H9 (cell line): ENCODE measurements at regions not wholly inside any gene's neighbourhood (a gene's known extent, or its start where the extent isn't known, plus 50 kb on each side); places are given as distances from the start of the nearest gene placed in this dataset.

ENCODE experiments used
- DNase-seq: peaks from one replicate; pipeline ENCODE4 v3.0.0-alpha.2; 2017
- H2AFZ ChIP-seq: one replicate; pipeline ENCODE4 v1.6.1; 2013; ENCODE audit warnings: mild to moderate bottlenecking, low read length, control low read depth, moderate library complexity
- H2AK5ac ChIP-seq: 2 replicates; pipeline ENCODE4 v1.6.1; 2013; ENCODE audit warnings: low read length, control low read depth, mixed read lengths; ENCODE audit not compliant: insufficient read length
- H2BK120ac ChIP-seq: one replicate; pipeline ENCODE4 v1.6.1; 2013; ENCODE audit warnings: low read depth, mild to moderate bottlenecking, low read length, control low read depth, inconsistent platforms; ENCODE audit not compliant: poor library complexity, severe bottlenecking
- H2BK12ac ChIP-seq: 2 replicates; pipeline ENCODE4 v1.6.1; 2013; ENCODE audit warnings: low read length, control low read depth, mixed read lengths, low read depth; ENCODE audit not compliant: insufficient read length
- H2BK15ac ChIP-seq: 2 replicates; pipeline ENCODE4 v1.6.1; 2013; ENCODE audit warnings: low read depth, low read length, control low read depth
- H2BK20ac ChIP-seq: one replicate; pipeline ENCODE4 v1.6.1; 2013; ENCODE audit warnings: low read depth, mild to moderate bottlenecking, low read length, control low read depth, inconsistent platforms; ENCODE audit not compliant: poor library complexity, severe bottlenecking
- H2BK5ac ChIP-seq: 2 replicates; pipeline ENCODE4 v1.6.1; 2013; ENCODE audit warnings: low read length, control low read depth, mixed read lengths; ENCODE audit not compliant: insufficient read length
- H3K14ac ChIP-seq: 2 replicates; pipeline ENCODE4 v1.6.1; 2013; ENCODE audit warnings: low read length, control low read depth; ENCODE audit not compliant: insufficient read depth
- H3K18ac ChIP-seq: 2 replicates; pipeline ENCODE4 v1.6.1; 2013; ENCODE audit warnings: low read depth, mild to moderate bottlenecking, mixed read lengths, low read length, control low read depth; ENCODE audit not compliant: insufficient read length
- H3K23ac ChIP-seq: 2 replicates; pipeline ENCODE4 v1.6.1; 2013; ENCODE audit warnings: low read length, control low read depth, mixed read lengths, low read depth; ENCODE audit not compliant: insufficient read length
- H3K23me2 ChIP-seq: 2 replicates; pipeline ENCODE4 v1.6.1; 2013; ENCODE audit warnings: low read depth, mild to moderate bottlenecking, mixed read lengths, low read length, control low read depth; ENCODE audit not compliant: insufficient read length, poor library complexity, severe bottlenecking
- H3K27ac ChIP-seq: 2 replicates; pipeline ENCODE4 v1.5.1; 2013; ENCODE audit warnings: low read length, control low read depth, mixed read lengths, low read depth; ENCODE audit not compliant: insufficient read length
- H3K27me3 ChIP-seq: 2 replicates; pipeline ENCODE4 v1.6.1; 2013; ENCODE audit warnings: low read length, control low read depth, inconsistent platforms; ENCODE audit not compliant: insufficient read depth
- H3K4ac ChIP-seq: 2 replicates; pipeline ENCODE4 v1.6.1; 2013; ENCODE audit warnings: low read depth, mild to moderate bottlenecking, control low read depth, inconsistent platforms, low read length, moderate library complexity
- H3K4me1 ChIP-seq: 2 replicates; pipeline ENCODE4 v1.6.1; 2013; ENCODE audit warnings: low read length, control low read depth, inconsistent platforms; ENCODE audit not compliant: insufficient read depth
- H3K4me2 ChIP-seq: 2 replicates; pipeline ENCODE4 v1.6.1; 2013; ENCODE audit warnings: low read length, control low read depth, mixed read lengths; ENCODE audit not compliant: insufficient read length, insufficient read depth
- H3K56ac ChIP-seq: 2 replicates; pipeline ENCODE4 v1.6.1; 2013; ENCODE audit warnings: low read depth, mild to moderate bottlenecking, mixed read lengths, low read length, control low read depth; ENCODE audit not compliant: insufficient read length
- H3K79me1 ChIP-seq: 2 replicates; pipeline ENCODE4 v1.6.1; 2013; ENCODE audit warnings: low read depth, mild to moderate bottlenecking, moderate library complexity, low read length, control low read depth, inconsistent platforms; ENCODE audit not compliant: insufficient read depth, poor library complexity, severe bottlenecking
- H3K79me2 ChIP-seq: 2 replicates; pipeline ENCODE4 v1.6.1; 2013; ENCODE audit warnings: low read length, control low read depth, inconsistent platforms; ENCODE audit not compliant: insufficient read depth
- H3K9ac ChIP-seq: 2 replicates; pipeline ENCODE4 v1.6.1; 2013; ENCODE audit warnings: low read length, control low read depth, mixed read lengths; ENCODE audit not compliant: insufficient read length; ENCODE audit errors: extremely low read depth
- H3K9me3 ChIP-seq: one replicate; pipeline ENCODE4 v1.6.1; 2013; ENCODE audit warnings: low read depth, low read length, inconsistent platforms; ENCODE audit not compliant: control insufficient read depth
- H3T11ph ChIP-seq: one replicate; pipeline ENCODE4 v1.6.1; 2013; ENCODE audit warnings: mild to moderate bottlenecking, low read length, control low read depth, inconsistent platforms
- H4K20me1 ChIP-seq: one replicate; pipeline ENCODE4 v1.6.1; 2013; ENCODE audit not compliant: control insufficient read depth, insufficient read length, insufficient read depth
- H4K5ac ChIP-seq: 2 replicates; pipeline ENCODE4 v1.6.1; 2013; ENCODE audit warnings: low read depth, mild to moderate bottlenecking, mixed read lengths, low read length, control low read depth; ENCODE audit not compliant: insufficient read length
- H4K8ac ChIP-seq: replicated peaks from 2 replicates; pipeline ENCODE4 v1.6.1; 2013; ENCODE audit warnings: low read length, control low read depth, mixed read lengths, low read depth; ENCODE audit not compliant: insufficient read length
- H4K91ac ChIP-seq: 2 replicates; pipeline ENCODE4 v1.6.1; 2013; ENCODE audit warnings: low read depth, mild to moderate bottlenecking, moderate library complexity, mixed read lengths, low read length, control low read depth; ENCODE audit not compliant: insufficient read length
- H3K27ac Mint-ChIP-seq, 3 experiments: 2 replicates in 2 of 3; 3 replicates in 1 of 3; pipeline ENCODE4 v1.8.0; 2020 to 2021; ENCODE audit warnings: mixed read lengths in 3 of 3, mild to moderate bottlenecking in 1 of 3, moderate library complexity in 1 of 3
- H3K27me3 Mint-ChIP-seq: 2 replicates; pipeline ENCODE4 v1.8.0; 2021; ENCODE audit warnings: low read depth, mild to moderate bottlenecking, moderate library complexity, mixed read lengths
- H3K36me3 Mint-ChIP-seq, 3 experiments: 2 replicates in 2 of 3; 3 replicates in 1 of 3; pipeline ENCODE4 v1.8.0; 2020 to 2021; ENCODE audit warnings: low read depth in 3 of 3, mixed read lengths in 3 of 3; ENCODE audit not compliant: insufficient read depth in 1 of 3
- H3K4me1 Mint-ChIP-seq, 2 experiments: 2 replicates each; pipeline ENCODE4 v1.8.0; 2020; ENCODE audit warnings: mixed read lengths in 2 of 2
- H3K4me3 Mint-ChIP-seq, 2 experiments: 2 replicates in 1 of 2; 3 replicates in 1 of 2; pipeline ENCODE4 v1.8.0; 2020 to 2021; ENCODE audit warnings: mild to moderate bottlenecking in 2 of 2, mixed read lengths in 2 of 2, moderate library complexity in 1 of 2
- H3K9me3 Mint-ChIP-seq, 2 experiments: 2 replicates in 1 of 2; 3 replicates in 1 of 2; pipeline ENCODE4 v1.8.0; 2020; ENCODE audit warnings: mild to moderate bottlenecking in 2 of 2, mixed read lengths in 2 of 2, moderate library complexity in 1 of 2
- CTCF ChIP-seq: fragments of 200-600 bp; sonication (generic); conservative IDR thresholded peaks from 3 replicates; pipeline ENCODE4 v1.8.0; 2021; ENCODE audit warnings: antibody characterized with exemption, mild to moderate bottlenecking
- WGBS: extraction: QIAGEN DNeasy Blood & Tissue Kit; methylation state at CpG from one replicate; pipeline ENCODE4 v1.1.7; 2013; ENCODE audit warnings: missing lambda C conversion rate, low lambda C conversion rate, mixed read lengths; ENCODE audit not compliant: insufficient read length; ENCODE audit errors: extremely low coverage; 5-methylcytosine and 5-hydroxymethylcytosine counted together

GRCh38 chr2:200146501-200146900 lies 160.0 kb upstream of the SPATS2L start:
- TF ChIP-seq CTCF = no peak
- no peak overlapping the region for H4K5ac ChIP-seq
- H2BK120ac ChIP-seq = no peak overlapping the region
- Mint-ChIP-seq H3K36me3 (peaks cover 24 to 41% (median 37%) of the 10 kb centered on the region in 3 experiments), H3K4me3 (no peak overlapping the region), H3K4me1 (no peaks in the 10 kb centered on the region), H3K27me3 (no peaks in the 10 kb centered on the region; the same call in 1 of the 2 replicates), H3K27ac (no peak overlapping the region), H3K9me3 (peaks cover 35 to 46% of the 10 kb centered on the region in 2 experiments)
- no peak overlapping the region for H4K8ac ChIP-seq
- no peak overlapping the region for H3K4ac ChIP-seq
- no peak overlapping the region for H3T11ph ChIP-seq
- no peak overlapping the region for H3K56ac ChIP-seq
- H3K9ac ChIP-seq = no peak overlapping the region
- H3K4me1 ChIP-seq = no peaks in the 10 kb centered on the region
- peaks cover 22% of the 10 kb centered on the region for H3K9me3 ChIP-seq
- no peak overlapping the region for H2BK5ac ChIP-seq
- H2BK20ac ChIP-seq = no peak overlapping the region
- H3K79me1 ChIP-seq = no peaks in the 10 kb centered on the region
- H3K27ac ChIP-seq = no peak overlapping the region
- no peak overlapping the region for H2BK15ac ChIP-seq
- no peaks in the 10 kb centered on the region for H3K23me2 ChIP-seq
- no CpG with 5 or more reads among the region's 3 CpGs for WGBS
- H3K18ac ChIP-seq = no peak overlapping the region
- no peaks in the 10 kb centered on the region for H3K27me3 ChIP-seq
- no peak for DNase-seq
- no peak overlapping the region for H2BK12ac ChIP-seq
- no peak overlapping the region for H2AK5ac ChIP-seq
- no peak overlapping the region for H2AFZ ChIP-seq
- H4K91ac ChIP-seq = no peak overlapping the region
- no peaks in the 10 kb centered on the region for H3K79me2 ChIP-seq
- no peak overlapping the region for H3K4me2 ChIP-seq
- H4K20me1 ChIP-seq = no peaks in the 10 kb centered on the region
- H3K14ac ChIP-seq = no peak overlapping the region
- no peak overlapping the region for H3K23ac ChIP-seq
